HG03108 (cell line): ENCODE measurements at regions not wholly inside any gene's neighbourhood (a gene's known extent, or its start where the extent isn't known, plus 50 kb on each side); places are given as distances from the start of the nearest gene placed in this dataset.

Experiments used
- ATAC-seq: cut with Tn5 transposase; IDR thresholded peaks from one replicate; pipeline ENCODE4 v1.9.1; 2021; ENCODE audit warnings: moderate library complexity; ENCODE audit not compliant: unreplicated experiment

- ATAC-seq = no peak
These were observed 98.2 kb upstream of the CYP1B1 start for GRCh38 chr2:38174131-38174530.

- no peak for ATAC-seq
These were observed 97.7 kb upstream of the CYP1B1 start for GRCh38 chr2:38173683-38174082.

- no peak for ATAC-seq
These were observed 95.4 kb upstream of the CYP1B1 start for GRCh38 chr2:38171208-38171855.

- no peak for ATAC-seq
These were observed 94.8 kb upstream of the CYP1B1 start for GRCh38 chr2:38170733-38171132.

- no peak for ATAC-seq
These were observed 94.1 kb upstream of the CYP1B1 start for GRCh38 chr2:38170067-38170466.

- no peak for ATAC-seq
These were observed 92.9 kb upstream of the CYP1B1 start for GRCh38 chr2:38168710-38169480.

GRCh38 chr2:38167968-38168350 lies 92.0 kb upstream of the CYP1B1 start:
- ATAC-seq = no peak

GRCh38 chr2:38165698-38166097 lies 89.7 kb upstream of the CYP1B1 start:
- no peak for ATAC-seq

GRCh38 chr2:38164881-38165280 lies 88.9 kb upstream of the CYP1B1 start:
- peak; percentile 54 for ATAC-seq

- no peak for ATAC-seq
These were observed 87.6 kb upstream of the CYP1B1 start for GRCh38 chr2:38163579-38163978.

- no peak for ATAC-seq
These were observed 87.1 kb upstream of the CYP1B1 start for GRCh38 chr2:38163006-38163405.

GRCh38 chr2:38160516-38160915 lies 84.6 kb upstream of the CYP1B1 start:
- ATAC-seq = no peak

GRCh38 chr2:38159597-38159996 lies 83.6 kb upstream of the CYP1B1 start:
- ATAC-seq = no peak

GRCh38 chr2:38159191-38159590 lies 83.2 kb upstream of the CYP1B1 start:
- ATAC-seq = no peak

- ATAC-seq = no peak
These were observed 82.6 kb upstream of the CYP1B1 start for GRCh38 chr2:38158378-38159118.

- no peak for ATAC-seq
These were observed 80.5 kb upstream of the CYP1B1 start for GRCh38 chr2:38156436-38156835.

- no peak for ATAC-seq
These were observed 79.1 kb upstream of the CYP1B1 start for GRCh38 chr2:38155015-38155414.

GRCh38 chr2:38154395-38154794 lies 78.4 kb upstream of the CYP1B1 start:
- no peak for ATAC-seq

GRCh38 chr2:38153476-38154135 lies 77.7 kb upstream of the CYP1B1 start:
- no peak for ATAC-seq

GRCh38 chr2:38152913-38153312 lies 77.0 kb upstream of the CYP1B1 start:
- no peak for ATAC-seq

- ATAC-seq = no peak
These were observed 76.1 kb upstream of the CYP1B1 start for GRCh38 chr2:38152035-38152434.
